ENCODE measurements at regions not wholly inside any gene's neighbourhood (a gene's known extent, or its start where the extent isn't known, plus 50 kb on each side); places are given as distances from the start of the nearest gene placed in this dataset.
"Not testable (repeated sequence)": the region's sequence is repeated elsewhere in the genome, so short reads cannot be mapped to it uniquely, and the experiment has no call there.

DNA sequence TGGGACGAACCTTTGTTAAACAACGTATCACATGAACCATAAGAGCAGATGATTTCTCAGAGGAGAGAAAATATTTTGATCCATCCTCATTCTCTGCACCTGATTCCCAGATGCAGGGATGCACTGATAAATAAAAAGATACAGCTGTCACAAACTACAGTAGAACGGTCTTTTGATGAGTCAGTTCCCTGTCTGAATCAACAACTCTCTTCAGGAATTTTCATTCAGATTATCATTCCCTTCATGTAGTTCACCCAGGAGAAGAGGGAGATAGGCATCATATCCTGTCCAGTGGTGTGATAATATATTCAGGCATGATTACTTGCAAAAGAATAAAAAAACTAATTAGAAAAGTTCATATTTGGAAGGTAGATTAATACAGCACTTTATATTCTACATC is 521.5 kb downstream of the PYDC2 start:
- no peak for TF ChIP-seq EZH2phosphoT487 (IDR thresholded peaks at IDR 0.05; ENCODE audit: insufficient read depth, low read depth)
- TF ChIP-seq EZH2 (IDR thresholded peaks at IDR 0.05; ENCODE audit: insufficient read depth, poor library complexity, severe bottlenecking), result no peak
- H2AFZ ChIP-seq, result no peak overlapping the region
- no peak overlapping the region for H3K27ac ChIP-seq
- 28 to 45% methylated on average over 3 of the region's 3 CpGs for WGBS, 2 experiments (ENCODE audit: low coverage in 1 of 2, low lambda C conversion rate in 2 of 2, missing lambda C conversion rate in 2 of 2)
- H3K9me3 ChIP-seq (ENCODE audit: low read depth), result peaks cover 4% of the 10 kb centered on the region
- H4K20me1 ChIP-seq (ENCODE audit: insufficient read depth), result no peaks in the 10 kb centered on the region
- in situ Hi-C loops (cut with MboI), result no loop called here
- H3K4me2 ChIP-seq (ENCODE audit: unreplicated experiment), result no peak overlapping the region
- no peaks in the 10 kb centered on the region for H3K79me2 ChIP-seq (ENCODE audit: insufficient read depth)
- no peak for DNase-seq
- H3K4me1 ChIP-seq (ENCODE audit: insufficient read depth), result no peaks in the 10 kb centered on the region
- no peaks in the 10 kb centered on the region for H3K36me3 ChIP-seq (ENCODE audit: low read depth)
- H3K4me3 ChIP-seq, result no peak overlapping the region
- no peak overlapping the region for H3K9ac ChIP-seq
- no peaks in the 10 kb centered on the region for H3K27me3 ChIP-seq (replicated peaks; ENCODE audit: insufficient read depth)
- no peaks in the 10 kb centered on the region for H3F3A ChIP-seq (ENCODE audit: insufficient read depth)
- H3K9me2 ChIP-seq (ENCODE audit: insufficient read depth), result no peaks in the 10 kb centered on the region

DNA sequence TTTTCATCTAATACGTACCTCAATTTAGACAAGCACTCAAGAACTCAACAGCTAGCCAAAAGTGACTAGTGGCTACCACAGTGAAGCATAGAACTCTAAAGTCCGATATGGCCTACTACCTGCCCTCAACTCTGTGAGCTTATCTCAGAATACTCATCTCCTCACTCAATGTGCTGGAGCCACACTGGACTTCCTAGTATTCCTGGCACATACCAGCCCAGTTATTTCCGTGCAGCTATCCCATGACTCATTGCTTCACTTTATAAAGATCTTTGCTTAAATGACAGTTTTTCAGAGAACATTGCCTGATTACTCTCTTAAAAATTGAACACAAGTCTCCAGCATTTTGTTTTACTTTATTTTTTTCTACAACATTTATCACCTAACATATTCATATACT is 524.7 kb downstream of the PYDC2 start:
- Histone ChIP-seq H3K9ac (no peak overlapping the region), H3K79me2 (ENCODE audit: insufficient read depth) (no peaks in the 10 kb centered on the region), H3K36me3 (ENCODE audit: low read depth) (no peaks in the 10 kb centered on the region), H3F3A (ENCODE audit: insufficient read depth) (no peaks in the 10 kb centered on the region), H4K20me1 (ENCODE audit: insufficient read depth) (no peaks in the 10 kb centered on the region), H3K4me1 (ENCODE audit: insufficient read depth) (no peaks in the 10 kb centered on the region), H3K9me3 (ENCODE audit: low read depth) (no peaks in the 10 kb centered on the region), H3K4me3 (no peak overlapping the region), H3K4me2 (ENCODE audit: unreplicated experiment) (no peak overlapping the region), H2AFZ (no peak overlapping the region), H3K27ac (no peak overlapping the region), H3K27me3 (replicated peaks; ENCODE audit: insufficient read depth) (no peaks in the 10 kb centered on the region), H3K9me2 (ENCODE audit: insufficient read depth) (no peaks in the 10 kb centered on the region)
- DNase-seq, result no peak
- no peak for TF ChIP-seq EZH2phosphoT487 (IDR thresholded peaks at IDR 0.05; ENCODE audit: insufficient read depth, low read depth)
- no peak for TF ChIP-seq EZH2 (IDR thresholded peaks at IDR 0.05; ENCODE audit: insufficient read depth, poor library complexity, severe bottlenecking)
- in situ Hi-C loops (cut with MboI), result no loop called here
- 23 to 25% methylated on average over 3 of the region's 3 CpGs for WGBS, 2 experiments (ENCODE audit: low coverage in 1 of 2, low lambda C conversion rate in 2 of 2, missing lambda C conversion rate in 2 of 2)

DNA sequence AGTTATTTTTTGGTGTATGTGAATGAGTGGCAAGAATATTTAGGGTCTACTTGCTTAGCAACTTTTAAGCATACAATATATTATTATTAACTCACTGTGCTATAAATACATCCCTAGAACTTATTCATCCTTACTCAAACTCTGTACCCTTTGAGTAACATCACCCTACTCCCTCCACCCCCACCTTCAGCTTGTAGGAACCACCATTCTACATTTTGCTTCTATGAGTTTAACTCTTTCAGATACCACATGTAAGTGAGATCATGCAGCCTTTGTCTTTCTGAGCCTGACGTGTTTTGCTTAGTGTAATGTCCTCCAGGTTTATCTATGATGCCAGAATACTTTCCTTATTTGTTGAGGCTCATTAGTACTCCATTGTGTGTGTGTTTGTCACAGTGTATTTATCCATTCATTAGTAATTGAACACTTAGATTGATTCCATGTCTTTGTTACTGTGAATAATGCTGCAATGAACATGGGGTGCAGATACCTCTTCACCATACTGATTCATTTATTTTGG is 526.9 kb downstream of the PYDC2 start:
- no peak for DNase-seq
- H2AFZ ChIP-seq, result no peak overlapping the region
- no peak for TF ChIP-seq EZH2phosphoT487 (IDR thresholded peaks at IDR 0.05; ENCODE audit: insufficient read depth, low read depth)
- no peak overlapping the region for H3K4me2 ChIP-seq (ENCODE audit: unreplicated experiment)
- H3K4me3 ChIP-seq, result no peak overlapping the region
- no peaks in the 10 kb centered on the region for H3K36me3 ChIP-seq (ENCODE audit: low read depth)
- H4K20me1 ChIP-seq (ENCODE audit: insufficient read depth), result no peaks in the 10 kb centered on the region
- no peaks in the 10 kb centered on the region for H3K79me2 ChIP-seq (ENCODE audit: insufficient read depth)
- in situ Hi-C loops (cut with MboI), result no loop called here
- no peaks in the 10 kb centered on the region for H3K27me3 ChIP-seq (replicated peaks; ENCODE audit: insufficient read depth)
- H3K9me3 ChIP-seq (ENCODE audit: low read depth), result no peaks in the 10 kb centered on the region
- 0 to 14% methylated on average over 1 of the region's 1 CpG for WGBS, 2 experiments (ENCODE audit: low coverage in 1 of 2, low lambda C conversion rate in 2 of 2, missing lambda C conversion rate in 2 of 2)
- H3K9ac ChIP-seq, result no peak overlapping the region
- H3K4me1 ChIP-seq (ENCODE audit: insufficient read depth), result no peaks in the 10 kb centered on the region
- no peak overlapping the region for H3K27ac ChIP-seq
- no peaks in the 10 kb centered on the region for H3K9me2 ChIP-seq (ENCODE audit: insufficient read depth)
- H3F3A ChIP-seq (ENCODE audit: insufficient read depth), result no peaks in the 10 kb centered on the region

DNA sequence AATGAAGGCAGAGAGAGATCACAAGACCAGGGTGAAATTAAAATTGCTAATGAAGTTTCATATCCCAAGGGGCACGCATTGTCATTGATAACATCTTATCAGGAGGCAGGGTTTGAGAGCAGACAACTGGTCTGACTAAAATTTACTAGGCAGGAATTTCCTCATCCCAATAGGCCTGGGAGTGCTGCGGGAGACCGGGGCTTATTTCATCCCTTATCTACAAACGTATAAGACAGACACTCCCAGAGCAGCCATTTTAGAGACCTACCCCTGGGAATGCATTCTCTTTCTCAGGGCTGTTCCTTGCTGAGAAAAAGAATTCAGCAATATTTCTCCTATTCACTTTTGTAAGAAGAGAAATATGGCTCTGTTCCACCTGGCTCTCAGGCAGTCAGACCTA is 533.0 kb downstream of the PYDC2 start:
- H3K9me3 ChIP-seq (ENCODE audit: low read depth); H3K4me3 ChIP-seq; H3K9ac ChIP-seq; H2AFZ ChIP-seq; H3K79me2 ChIP-seq (ENCODE audit: insufficient read depth); DNase-seq; H3K4me2 ChIP-seq (ENCODE audit: unreplicated experiment); in situ Hi-C loops (cut with MboI); H3K36me3 ChIP-seq (ENCODE audit: low read depth); H3K27ac ChIP-seq; H4K20me1 ChIP-seq (ENCODE audit: insufficient read depth); H3K9me2 ChIP-seq (ENCODE audit: insufficient read depth); H3K27me3 ChIP-seq (replicated peaks; ENCODE audit: insufficient read depth); H3F3A ChIP-seq (ENCODE audit: insufficient read depth); H3K4me1 ChIP-seq (ENCODE audit: insufficient read depth): not testable (repeated sequence)
- 49 to 53% methylated on average over 4 of the region's 4 CpGs for WGBS, 2 experiments (ENCODE audit: low coverage in 1 of 2, low lambda C conversion rate in 2 of 2, missing lambda C conversion rate in 2 of 2)

DNA sequence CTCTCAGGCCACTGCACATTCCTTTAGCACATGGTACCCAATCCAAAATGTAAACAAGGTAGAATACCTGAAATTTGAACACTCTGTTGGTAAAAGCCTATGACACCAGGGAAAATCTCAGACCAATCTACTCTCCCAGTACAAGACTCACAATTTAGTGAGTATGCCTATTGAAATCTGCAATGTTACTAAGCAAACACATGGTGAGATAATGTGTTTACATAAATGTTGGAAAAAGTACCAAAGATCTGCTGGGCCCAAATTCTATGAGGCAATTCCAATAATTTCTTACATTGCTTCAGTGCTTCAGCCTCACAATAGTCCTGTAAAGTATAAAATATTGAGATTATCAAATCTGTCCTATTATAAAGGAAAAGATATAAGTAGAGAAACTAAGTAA is 536.1 kb downstream of the PYDC2 start:
- in situ Hi-C loops (cut with MboI), result no loop called here
- TF ChIP-seq EZH2 (IDR thresholded peaks at IDR 0.05; ENCODE audit: insufficient read depth, poor library complexity, severe bottlenecking) (no peak), EZH2phosphoT487 (IDR thresholded peaks at IDR 0.05; ENCODE audit: insufficient read depth, low read depth) (no peak)
- Histone ChIP-seq H2AFZ (no peak overlapping the region), H3K9me2 (ENCODE audit: insufficient read depth) (no peaks in the 10 kb centered on the region), H3K4me2 (ENCODE audit: unreplicated experiment) (no peak overlapping the region), H3K4me1 (ENCODE audit: insufficient read depth) (no peaks in the 10 kb centered on the region), H3K36me3 (ENCODE audit: low read depth) (no peaks in the 10 kb centered on the region), H3K27me3 (replicated peaks; ENCODE audit: insufficient read depth) (no peaks in the 10 kb centered on the region), H3K4me3 (no peak overlapping the region), H3K9me3 (ENCODE audit: low read depth) (no peaks in the 10 kb centered on the region), H3F3A (ENCODE audit: insufficient read depth) (no peaks in the 10 kb centered on the region), H3K27ac (no peak overlapping the region), H3K79me2 (ENCODE audit: insufficient read depth) (no peaks in the 10 kb centered on the region), H4K20me1 (ENCODE audit: insufficient read depth) (no peaks in the 10 kb centered on the region), H3K9ac (no peak overlapping the region)
- DNase-seq, result no peak

Data from GM23248 (cell line).